UCSD-AML1 (cell line): ENCODE measurements at regions not wholly inside any gene's neighbourhood (a gene's known extent, or its start where the extent isn't known, plus 50 kb on each side); places are given as distances from the start of the nearest gene placed in this dataset.

ENCODE experiments used
- DNase-seq: peaks from one replicate; lab custom pipeline; 2025; ENCODE audit not compliant: unreplicated experiment; lab: John Stamatoyannopoulos, UW

- DNase-seq, result no peak
These were observed 398.1 kb downstream of the NR2F2 start for GRCh38 chr15:96728591-96728990.

GRCh38 chr15:96732704-96733103 lies 402.2 kb downstream of the NR2F2 start:
- no peak for DNase-seq

- no peak for DNase-seq
These were observed 403.2 kb downstream of the NR2F2 start for GRCh38 chr15:96733721-96734120.

GRCh38 chr15:96735632-96736240 lies 405.2 kb downstream of the NR2F2 start:
- DNase-seq, result no peak

GRCh38 chr15:96736384-96736783 lies 405.9 kb downstream of the NR2F2 start:
- no peak for DNase-seq

- DNase-seq, result no peak
These were observed 406.9 kb downstream of the NR2F2 start for GRCh38 chr15:96737408-96737807.

GRCh38 chr15:96746665-96747064 lies 416.2 kb downstream of the NR2F2 start:
- DNase-seq, result no peak

GRCh38 chr15:96747291-96747690 lies 416.8 kb downstream of the NR2F2 start:
- DNase-seq, result no peak

GRCh38 chr15:96750361-96750760 lies 419.9 kb downstream of the NR2F2 start:
- no peak for DNase-seq

GRCh38 chr15:96756146-96756545 lies 425.6 kb downstream of the NR2F2 start:
- no peak for DNase-seq

- DNase-seq, result no peak
These were observed 426.2 kb downstream of the NR2F2 start for GRCh38 chr15:96756656-96757055.

GRCh38 chr15:96762566-96762965 lies 432.1 kb downstream of the NR2F2 start:
- DNase-seq, result no peak

- no peak for DNase-seq
These were observed 434.0 kb downstream of the NR2F2 start for GRCh38 chr15:96764501-96764900.

GRCh38 chr15:96764946-96765345 lies 434.4 kb downstream of the NR2F2 start:
- no peak for DNase-seq

- DNase-seq, result no peak
These were observed 435.9 kb downstream of the NR2F2 start for GRCh38 chr15:96766366-96766765.

- DNase-seq, result no peak
These were observed 437.4 kb downstream of the NR2F2 start for GRCh38 chr15:96767703-96768434.

GRCh38 chr15:96768435-96768789 lies 437.9 kb downstream of the NR2F2 start:
- DNase-seq, result no peak

- DNase-seq, result no peak
These were observed 440.5 kb downstream of the NR2F2 start for GRCh38 chr15:96771035-96771434.

GRCh38 chr15:96774216-96774615 lies 443.7 kb downstream of the NR2F2 start:
- no peak for DNase-seq

GRCh38 chr15:96783746-96784145 lies 453.2 kb downstream of the NR2F2 start:
- DNase-seq, result no peak

- DNase-seq, result no peak
These were observed 459.5 kb downstream of the NR2F2 start for GRCh38 chr15:96790004-96790403.

- no peak for DNase-seq
These were observed 461.7 kb downstream of the NR2F2 start for GRCh38 chr15:96792216-96792615.

- DNase-seq, result no peak
These were observed 466.3 kb downstream of the NR2F2 start for GRCh38 chr15:96796841-96797240.
